SK-N-SH treated with all-trans-retinoic acid at 6 μM for 48 hours (cell line): ENCODE measurements at regions not wholly inside any gene's neighbourhood (a gene's known extent, or its start where the extent isn't known, plus 50 kb on each side); places are given as distances from the start of the nearest gene placed in this dataset.

Experiments used
- ATAC-seq: fragments of 200-7000 bp; cut with Tn5 transposase; 3 replicates; pipeline ENCODE4 v1.9.1; 2020; ENCODE audit warnings: mild to moderate bottlenecking, moderate library complexity
- ARNTL ChIP-seq: fragments of 450-650 bp; formaldehyde crosslinking; IDR thresholded peaks from 2 replicates; pipeline ENCODE4 v1.5.0; 2020; ENCODE audit warnings: low read depth, mild to moderate bottlenecking, moderate library complexity, borderline replicate concordance
- CREB5 ChIP-seq: fragments of 250-450 bp; sonication (Bioruptor Pico); IDR thresholded peaks from 2 replicates; pipeline ENCODE4 v1.5.1; 2020; ENCODE audit warnings: low read depth, mild to moderate bottlenecking, moderate library complexity
- CSDC2 ChIP-seq: fragments of 250-450 bp; sonication (Bioruptor Pico); IDR thresholded peaks from 2 replicates; pipeline ENCODE4 v1.5.0; 2020; ENCODE audit warnings: mild to moderate bottlenecking, moderate library complexity
- CSRNP3 ChIP-seq: fragments of 250-450 bp; sonication (Bioruptor Pico); IDR thresholded peaks from 2 replicates; pipeline ENCODE4 v1.5.1; 2021; ENCODE audit warnings: mild to moderate bottlenecking, moderate library complexity
- ESRRG ChIP-seq: fragments of 250-450 bp; sonication (Bioruptor Pico); IDR thresholded peaks from 2 replicates; pipeline ENCODE4 v1.6.1; 2021; ENCODE audit warnings: mild to moderate bottlenecking
- ISL1 ChIP-seq: fragments of 250-450 bp; sonication (Bioruptor Pico); IDR thresholded peaks from 2 replicates; pipeline ENCODE4 v2.1.2; 2022; ENCODE audit warnings: mild to moderate bottlenecking, moderate library complexity
- PATZ1 ChIP-seq: fragments of 250-450 bp; sonication (Bioruptor Pico); IDR thresholded peaks from 2 replicates; pipeline ENCODE4 v1.8.0; 2020; ENCODE audit warnings: mild to moderate bottlenecking, moderate library complexity, borderline replicate concordance
- POU6F1 ChIP-seq: fragments of 250-450 bp; sonication (Bioruptor Pico); IDR thresholded peaks from 2 replicates; pipeline ENCODE4 v1.8.0; 2021; ENCODE audit warnings: low read depth, mild to moderate bottlenecking, moderate library complexity, borderline replicate concordance
- RARB ChIP-seq: fragments of 250-450 bp; sonication (Bioruptor Pico); IDR thresholded peaks from 2 replicates; pipeline ENCODE4 v1.8.0; 2021; ENCODE audit warnings: mild to moderate bottlenecking, moderate library complexity
- SNAI2 ChIP-seq: fragments of 250-450 bp; sonication (Bioruptor Pico); IDR thresholded peaks from 2 replicates; pipeline ENCODE4 v1.5.0; 2020; ENCODE audit warnings: mild to moderate bottlenecking, moderate library complexity
- TCF4 ChIP-seq: fragments of 250-450 bp; sonication (Bioruptor Pico); IDR thresholded peaks from 2 replicates; pipeline ENCODE4 v1.8.0; 2021; ENCODE audit warnings: mild to moderate bottlenecking, moderate library complexity, borderline replicate concordance
- TOX ChIP-seq: fragments of 250-450 bp; sonication (Bioruptor Pico); IDR thresholded peaks from 2 replicates; pipeline ENCODE4 v1.8.0; 2021; ENCODE audit warnings: mild to moderate bottlenecking, moderate library complexity, borderline replicate concordance
- TSHZ2 ChIP-seq: fragments of 250-450 bp; sonication (Bioruptor Pico); IDR thresholded peaks from 2 replicates; pipeline ENCODE4 v1.5.0; 2020; ENCODE audit warnings: mild to moderate bottlenecking, moderate library complexity
- ZC3H10 ChIP-seq: fragments of 250-450 bp; sonication (Bioruptor Pico); IDR thresholded peaks from 2 replicates; pipeline ENCODE4 v1.5.1; 2021; ENCODE audit warnings: mild to moderate bottlenecking, moderate library complexity
- ZFP3 ChIP-seq: fragments of 250-450 bp; sonication (Bioruptor Pico); IDR thresholded peaks from 2 replicates; pipeline ENCODE4 v1.5.0; 2020; ENCODE audit warnings: mild to moderate bottlenecking, moderate library complexity
- ZFP30 ChIP-seq: fragments of 450-650 bp; formaldehyde crosslinking; IDR thresholded peaks from 2 replicates; pipeline ENCODE4 v1.5.0; 2022; ENCODE audit warnings: mild to moderate bottlenecking, moderate library complexity
- ZNF565 ChIP-seq: fragments of 450-650 bp; formaldehyde crosslinking; conservative IDR thresholded peaks from 2 replicates; pipeline ENCODE4 v1.5.0; 2020; ENCODE audit warnings: low read depth, mild to moderate bottlenecking, moderate library complexity
- ZNF70 ChIP-seq: fragments of 450-650 bp; formaldehyde crosslinking; IDR thresholded peaks from 2 replicates; pipeline ENCODE4 v1.5.0; 2020; ENCODE audit warnings: mild to moderate bottlenecking, moderate library complexity
- ZNF8 ChIP-seq: fragments of 450-650 bp; formaldehyde crosslinking; IDR thresholded peaks from 2 replicates; pipeline ENCODE4 v1.5.0; 2020; ENCODE audit warnings: mild to moderate bottlenecking, moderate library complexity

GRCh38 chr6:113271437-113271836, 585.7 kb upstream of the MARCKS start:
- no peak for ATAC-seq
- TF ChIP-seq ZNF565 (no peak), POU6F1 (CRISPR knock-in tag) (no peak), CSDC2 (CRISPR knock-in tag) (no peak), ESRRG (no peak), TCF4 (CRISPR knock-in tag) (no peak), ZFP3 (no peak), ISL1 (CRISPR knock-in tag) (no peak), ARNTL (CRISPR knock-in tag) (no peak), ZNF8 (CRISPR knock-in tag) (no peak), ZC3H10 (CRISPR knock-in tag) (no peak), CREB5 (CRISPR knock-in tag) (no peak), SNAI2 (CRISPR knock-in tag) (no peak), ZFP30 (CRISPR knock-in tag) (no peak), TSHZ2 (no peak), PATZ1 (CRISPR knock-in tag) (no peak)

- TF ChIP-seq RARB (CRISPR knock-in tag) = no peak
- TF ChIP-seq ZFP3 = no peak
- no peak for ATAC-seq
Measured at GRCh38 chr6:113276601-113277000, 580.5 kb upstream of the MARCKS start.

- no peak for TF ChIP-seq TSHZ2
- TF ChIP-seq ZNF70 (CRISPR knock-in tag) = no peak
- TF ChIP-seq ARNTL (CRISPR knock-in tag) = no peak
- TF ChIP-seq, all 23 proteins: peak for 0
- ATAC-seq = no peak
Measured at GRCh38 chr6:113277111-113277510, 580.0 kb upstream of the MARCKS start.

GRCh38 chr6:113281014-113281413, 576.1 kb upstream of the MARCKS start:
- no peak for TF ChIP-seq PATZ1 (CRISPR knock-in tag)
- TF ChIP-seq TOX (CRISPR knock-in tag) = no peak
- TF ChIP-seq RARB (CRISPR knock-in tag) = no peak
- TF ChIP-seq CSDC2 (CRISPR knock-in tag) = 0 out of 2 replicates have a peak, but pooled peaks have one; percentile 48
- TF ChIP-seq CSRNP3 = no peak
- no peak for TF ChIP-seq POU6F1 (CRISPR knock-in tag)
- TF ChIP-seq ISL1 (CRISPR knock-in tag) = peak; percentile 52; the same call in 1 of the 2 replicates
- peak; percentile 94 for ATAC-seq
